GM12878 (cell line): ENCODE measurements at regions not wholly inside any gene's neighbourhood (a gene's known extent, or its start where the extent isn't known, plus 50 kb on each side); places are given as distances from the start of the nearest gene placed in this dataset.

ENCODE experiments used
- ATAC-seq: fragments of 200-7000 bp; cut with Tn5 transposase; 3 replicates; pipeline ENCODE4 v1.9.1; 2020; ENCODE audit warnings: mild to moderate bottlenecking, moderate library complexity
- BruUV-seq: library from RNA; stranded (reverse); fragments of 400-500 nt; replicated peaks from 2 replicates; lab custom pipeline; 2021; lab: Mats Ljungman, UMichigan
- CTCF ChIA-PET: fragments of 300-600 bp; sonication (Branson Sonifier 250); formaldehyde crosslinking; extraction: SDS; loops from one replicate; lab custom pipeline; 2021; ENCODE audit warnings: inconsistent platforms; lab: Yijun Ruan, JAX
- POLR2A ChIA-PET: fragments of 350-600 bp; formaldehyde crosslinking; extraction: SDS; loops from one replicate; lab custom pipeline; 2021; ENCODE audit warnings: inconsistent platforms; lab: Charles Lee
- RAD21 ChIA-PET: fragments of 300-600 bp; sonication (Branson Sonifier 250); formaldehyde crosslinking; loops from one replicate; lab custom pipeline; 2023; ENCODE audit warnings: antibody characterized with exemption; ENCODE audit not compliant: unreplicated experiment; lab: Charles Lee
- SMC1A ChIA-PET: fragments of 300-600 bp; sonication (Branson Sonifier 250); formaldehyde crosslinking; loops from one replicate; lab custom pipeline; 2023; ENCODE audit not compliant: unreplicated experiment, uncharacterized antibody; lab: Charles Lee
- DNase-seq: peaks from one replicate; pipeline ENCODE4 v3.0.0-alpha.2; 2011; ENCODE audit warnings: low read depth, low spot score
- FAIRE-seq: peaks from 3 replicates; lab custom pipeline; 2011; peaks lifted over from hg19 to GRCh38; lab: Jason Lieb, UNC
- H2AFZ ChIP-seq: 2 replicates; pipeline ENCODE4 v1.6.0; 2011; ENCODE audit warnings: low read depth, low read length, control low read depth; ENCODE audit not compliant: control insufficient read depth
- H3K27ac ChIP-seq: 2 replicates; pipeline ENCODE4 v1.5.1; 2011; ENCODE audit warnings: control low read depth; ENCODE audit not compliant: control insufficient read depth, insufficient read depth
- H3K27me3 ChIP-seq, 2 experiments: replicated peaks in 1 of 2; 2 replicates each; pipeline versions ENCODE4 v1.6.0 to v1.6.1; 2011; ENCODE audit warnings: low read length in 1 of 2; ENCODE audit not compliant: control insufficient read depth in 2 of 2, insufficient read depth in 2 of 2
- H3K36me3 ChIP-seq, 2 experiments: 2 replicates each; pipeline ENCODE4 v1.5.1; 2011; ENCODE audit warnings: low read length in 1 of 2; ENCODE audit not compliant: control insufficient read depth in 2 of 2, insufficient read depth in 2 of 2
- H3K4me1 ChIP-seq: 2 replicates; pipeline ENCODE4 v1.6.1; 2011; ENCODE audit warnings: mild to moderate bottlenecking, low read length, moderate library complexity, mixed read lengths; ENCODE audit not compliant: control insufficient read depth, insufficient read depth
- H3K4me2 ChIP-seq: 2 replicates; pipeline ENCODE4 v1.6.0; 2011; ENCODE audit warnings: control low read depth; ENCODE audit not compliant: control insufficient read depth, insufficient read depth
- H3K4me3 ChIP-seq: fragments of 200-600 bp; sonication (generic); 2 replicates; pipeline ENCODE4 v1.5.1; 2016
- H3K79me2 ChIP-seq: 2 replicates; pipeline ENCODE4 v1.6.0; 2011; ENCODE audit warnings: low read length; ENCODE audit not compliant: control insufficient read depth, insufficient read depth
- H3K9ac ChIP-seq: 2 replicates; pipeline ENCODE4 v1.8.0; 2011; ENCODE audit warnings: low read length, control low read depth, mixed read lengths; ENCODE audit not compliant: control insufficient read depth, insufficient read depth
- H3K9me3 ChIP-seq: replicated peaks from 3 replicates; pipeline ENCODE4 v1.5.1; 2011; ENCODE audit warnings: mild to moderate bottlenecking, low read length; ENCODE audit not compliant: control insufficient read depth, insufficient read depth
- H4K20me1 ChIP-seq: 2 replicates; pipeline ENCODE4 v1.6.0; 2011; ENCODE audit not compliant: control insufficient read depth, insufficient read depth
- CUX1 ChIP-seq: IDR thresholded peaks from 2 replicates; pipeline ENCODE4 v1.6.1; 2012; ENCODE audit warnings: improper control_type of control experiment, low read depth, low read length; ENCODE audit not compliant: insufficient replicate concordance
- HCFC1 ChIP-seq: fragments of 150-350 bp; IDR thresholded peaks from 2 replicates; pipeline ENCODE4 v1.6.1; 2014; ENCODE audit warnings: low read length
- HDAC2 ChIP-seq: fragments of 200-600 bp; sonication (generic); IDR thresholded peaks from 2 replicates; pipeline ENCODE4 v1.6.1; 2017
- IKZF1 ChIP-seq: fragments of 450-650 bp; conservative IDR thresholded peaks from 2 replicates; pipeline ENCODE4 v1.6.1; 2017; ENCODE audit warnings: antibody characterized with exemption, mild to moderate bottlenecking
- MXI1 ChIP-seq: fragments of 150-350 bp; IDR thresholded peaks from 2 replicates; pipeline ENCODE4 v1.6.1; 2011; ENCODE audit warnings: low read depth, mild to moderate bottlenecking, inconsistent platforms, low read length, improper control_type of control experiment
- PRDM15 ChIP-seq: fragments of 450-650 bp; formaldehyde crosslinking; IDR thresholded peaks from 2 replicates; pipeline ENCODE4 v1.4.0; 2020; ENCODE audit warnings: mild to moderate bottlenecking, moderate library complexity
- RAD21 ChIP-seq: IDR thresholded peaks from 2 replicates; pipeline ENCODE4 v1.6.1; 2011; ENCODE audit warnings: mild to moderate bottlenecking, low read depth, low read length, moderate library complexity; ENCODE audit not compliant: insufficient read depth
- TCF12 ChIP-seq: IDR thresholded peaks from 2 replicates; pipeline ENCODE4 v1.6.1; 2011; ENCODE audit warnings: low read depth, mild to moderate bottlenecking, low read length
- TCF7 ChIP-seq: IDR thresholded peaks from 2 replicates; pipeline ENCODE4 v1.6.1; 2014; ENCODE audit warnings: antibody characterized with exemption, borderline replicate concordance
- YY1 ChIP-seq: IDR thresholded peaks from 2 replicates; pipeline ENCODE4 v1.6.1; 2011; ENCODE audit warnings: low read depth, mild to moderate bottlenecking, low read length
- whole genome bisulfite sequencing: methylation state at CpG from one replicate; pipeline ENCODE4 v1.1.6; 2016; ENCODE audit warnings: low lambda C conversion rate; ENCODE audit not compliant: insufficient replicate concordance, insufficient coverage; ENCODE audit errors: missing lambda C conversion rate; 5-methylcytosine and 5-hydroxymethylcytosine counted together
- in situ Hi-C: fragments of 300-500 bp; cut with MboI; formaldehyde crosslinking; loops from 9 replicates; pipeline ENCODE4 v1.14.3; 2018; ENCODE audit warnings: mixed read lengths
- intact Hi-C: fragments of 100-400 bp; cut with micrococcal nuclease; formaldehyde crosslinking; loops from one replicate; pipeline ENCODE4 v1.14.2; 2022; ENCODE audit not compliant: unreplicated experiment

GRCh38 chr4:37771771-37772170, 54.7 kb upstream of the PGM2 start:
- FAIRE-seq (no peak), ATAC-seq (no peak)
- Histone ChIP-seq H3K9me3 (no peaks in the 10 kb centered on the region), H3K79me2 (no peaks in the 10 kb centered on the region), H2AFZ (no peak overlapping the region), H3K36me3 (no peaks in the 10 kb centered on the region), H3K4me3 (no peak overlapping the region), H3K9ac (no peak overlapping the region)
- ChIA-PET RAD21 (no interaction called here), CTCF (no interaction called here)
- intact Hi-C loops = no loop called here
- whole genome bisulfite sequencing = 61% methylated on average over 2 of the region's 2 CpGs
- BruUV-seq = no TSS peak
- no peak for TF ChIP-seq HDAC2
- TF ChIP-seq, all 136 proteins: peak for 0
- SMC1A ChIA-PET = no interaction called here
- in situ Hi-C loops = no loop called here
- POLR2A ChIA-PET = no interaction called here
- H3K27me3 ChIP-seq = no peaks in the 10 kb centered on the region
- H3K4me1 ChIP-seq = no peaks in the 10 kb centered on the region
- no peaks in the 10 kb centered on the region for H4K20me1 ChIP-seq
- no peak overlapping the region for H3K27ac ChIP-seq
- DNase-seq = no peak
- H3K4me2 ChIP-seq = no peak overlapping the region

DNA sequence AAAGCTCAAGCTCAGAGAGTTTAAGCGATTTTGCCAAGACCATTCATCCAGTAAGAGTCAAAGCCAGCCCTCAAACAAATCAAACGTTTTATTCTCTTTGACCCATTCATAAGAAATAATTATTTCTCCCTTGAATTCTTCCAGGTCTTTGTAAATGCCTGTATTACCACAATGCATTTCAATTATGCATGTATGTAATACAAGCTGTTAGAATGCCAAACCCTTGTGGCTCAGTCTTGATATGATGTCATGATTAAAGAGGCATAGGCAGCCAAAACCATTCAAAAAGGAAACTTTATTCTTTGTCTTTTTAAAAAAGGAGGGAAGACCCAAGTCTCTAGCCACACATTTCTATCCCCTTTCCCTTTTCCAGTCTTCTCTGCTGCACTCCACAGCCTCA, 56.5 kb upstream of the PGM2 start:
- SMC1A ChIA-PET = no interaction called here
- BruUV-seq = no TSS peak
- WGBS = 64% methylated on average over 2 of the region's 2 CpGs
- RAD21 ChIA-PET = no interaction called here
- H3K27ac ChIP-seq = no peak overlapping the region
- intact Hi-C loops = no loop called here
- H3K36me3 ChIP-seq = no peaks in the 10 kb centered on the region
- H3K4me1 ChIP-seq = no peaks in the 10 kb centered on the region; the same call in 1 of the 2 replicates
- CTCF ChIA-PET = no interaction called here
- H3K9ac ChIP-seq = no peak overlapping the region
- H3K27me3 ChIP-seq = no peaks in the 10 kb centered on the region
- no peak overlapping the region for H3K4me2 ChIP-seq
- in situ Hi-C loops = no loop called here
- no peaks in the 10 kb centered on the region for H3K9me3 ChIP-seq
- no peak overlapping the region for H3K4me3 ChIP-seq
- DNase-seq (no peak), ATAC-seq (no peak), FAIRE-seq (no peak)
- no peak overlapping the region for H2AFZ ChIP-seq
- H3K79me2 ChIP-seq = no peaks in the 10 kb centered on the region
- no peaks in the 10 kb centered on the region for H4K20me1 ChIP-seq
- POLR2A ChIA-PET = no interaction called here
- TF ChIP-seq MXI1 (no peak), YY1 (no peak), CUX1 (no peak), TCF12 (no peak), PRDM15 (CRISPR knock-in tag) (no peak), TCF7 (no peak), IKZF1 (no peak), HCFC1 (no peak), RAD21 (no peak)
